ENCODE measurements at regions not wholly inside any gene's neighbourhood (a gene's known extent, or its start where the extent isn't known, plus 50 kb on each side); places are given as distances from the start of the nearest gene placed in this dataset.

- ChIA-PET CTCF (no interaction called here), POLR2A (ENCODE audit: unreplicated experiment) (no interaction called here)
- intact Hi-C loops (cut with micrococcal nuclease; ENCODE audit: unreplicated experiment), result no loop called here
- Histone ChIP-seq H3K4me3 (no peak overlapping the region), H3K9me2 (ENCODE audit: insufficient read depth) (no peaks in the 10 kb centered on the region), H3K27me3 (ENCODE audit: insufficient read depth, low read depth) (no peaks in the 10 kb centered on the region), H3K9me3 (ENCODE audit: insufficient read depth, low read depth) (no peaks in the 10 kb centered on the region), H3K4me1 (replicated peaks; ENCODE audit: insufficient read depth) (no peaks in the 10 kb centered on the region), H2AFZ (no peak overlapping the region), H3K79me2 (ENCODE audit: low read depth) (no peaks in the 10 kb centered on the region), H4K20me1 (ENCODE audit: insufficient read depth) (no peaks in the 10 kb centered on the region), H3K27ac (no peak overlapping the region), H3F3A (ENCODE audit: insufficient read depth, low read depth) (no peaks in the 10 kb centered on the region), H3K36me3 (ENCODE audit: low read depth) (no peaks in the 10 kb centered on the region), H3K4me2 (no peak overlapping the region)
- TF ChIP-seq CTCF (conservative IDR thresholded peaks at IDR 0.05), result no peak
- no peak for TF ChIP-seq EZH2 (IDR thresholded peaks at IDR 0.05; ENCODE audit: low read depth)
- BruUV-seq (replicated peaks), result no TSS peak
- DNase-seq, result no peak
Measured at GRCh38 chr18:27546991-27547390, 361.9 kb upstream of the CHST9 start.

- Histone ChIP-seq H3F3A (ENCODE audit: insufficient read depth, low read depth) (no peaks in the 10 kb centered on the region), H3K4me3 (no peak overlapping the region), H3K9me3 (ENCODE audit: insufficient read depth, low read depth) (no peaks in the 10 kb centered on the region), H4K20me1 (ENCODE audit: insufficient read depth) (no peaks in the 10 kb centered on the region), H3K79me2 (ENCODE audit: low read depth) (no peaks in the 10 kb centered on the region), H3K4me2 (no peak overlapping the region), H3K4me1 (replicated peaks; ENCODE audit: insufficient read depth) (no peaks in the 10 kb centered on the region), H3K27me3 (ENCODE audit: insufficient read depth, low read depth) (no peaks in the 10 kb centered on the region), H3K9me2 (ENCODE audit: insufficient read depth) (no peaks in the 10 kb centered on the region), H2AFZ (no peak overlapping the region), H3K36me3 (ENCODE audit: low read depth) (no peaks in the 10 kb centered on the region), H3K27ac (no peak overlapping the region)
- ChIA-PET CTCF (no interaction called here), POLR2A (ENCODE audit: unreplicated experiment) (no interaction called here)
- intact Hi-C loops (cut with micrococcal nuclease; ENCODE audit: unreplicated experiment), result no loop called here
- TF ChIP-seq CTCF (conservative IDR thresholded peaks at IDR 0.05), result no peak
- no peak for TF ChIP-seq EZH2 (IDR thresholded peaks at IDR 0.05; ENCODE audit: low read depth)
- DNase-seq, result no peak
- BruUV-seq (replicated peaks), result no TSS peak
Measured at GRCh38 chr18:27544206-27544605, 359.1 kb upstream of the CHST9 start.

GRCh38 chr18:27541293-27541692 is 356.2 kb upstream of the CHST9 start:
- Histone ChIP-seq H3K9me3 (ENCODE audit: insufficient read depth, low read depth) (no peaks in the 10 kb centered on the region), H3K4me1 (replicated peaks; ENCODE audit: insufficient read depth) (no peaks in the 10 kb centered on the region), H3K9me2 (ENCODE audit: insufficient read depth) (no peaks in the 10 kb centered on the region), H3K4me2 (no peak overlapping the region), H3K27me3 (ENCODE audit: insufficient read depth, low read depth) (no peaks in the 10 kb centered on the region), H3K27ac (no peak overlapping the region), H3K4me3 (no peak overlapping the region), H3F3A (ENCODE audit: insufficient read depth, low read depth) (no peaks in the 10 kb centered on the region), H2AFZ (no peak overlapping the region), H4K20me1 (ENCODE audit: insufficient read depth) (no peaks in the 10 kb centered on the region), H3K36me3 (ENCODE audit: low read depth) (no peaks in the 10 kb centered on the region), H3K79me2 (ENCODE audit: low read depth) (no peaks in the 10 kb centered on the region)
- DNase-seq, result no peak
- intact Hi-C loops (cut with micrococcal nuclease; ENCODE audit: unreplicated experiment), result no loop called here
- POLR2A ChIA-PET (ENCODE audit: unreplicated experiment), result no interaction called here
- no TSS peak for BruUV-seq (replicated peaks)
- CTCF ChIA-PET, result no interaction called here
- TF ChIP-seq EZH2 (IDR thresholded peaks at IDR 0.05; ENCODE audit: low read depth) (no peak), CTCF (conservative IDR thresholded peaks at IDR 0.05) (no peak)

All from PC-9 (cell line).